HG02763 (cell line): ENCODE measurements at regions not wholly inside any gene's neighbourhood (a gene's known extent, or its start where the extent isn't known, plus 50 kb on each side); places are given as distances from the start of the nearest gene placed in this dataset.
"Not testable (repeated sequence)": the region's sequence is repeated elsewhere in the genome, so short reads cannot be mapped to it uniquely, and the experiment has no call there.

Experiments used
- ATAC-seq: cut with Tn5 transposase; IDR thresholded peaks from one replicate; pipeline ENCODE4 v1.9.1; 2021; ENCODE audit warnings: mild to moderate bottlenecking, moderate library complexity; ENCODE audit not compliant: unreplicated experiment

GRCh38 chr16:60304066-60304465 lies 1570.0 kb upstream of the GOT2 start:
- ATAC-seq, result no peak

GRCh38 chr16:60302676-60303075 lies 1568.6 kb upstream of the GOT2 start:
- no peak for ATAC-seq

- ATAC-seq, result no peak
These were observed 1568.1 kb upstream of the GOT2 start for GRCh38 chr16:60302261-60302660.

GRCh38 chr16:60299241-60299776 lies 1565.2 kb upstream of the GOT2 start:
- no peak for ATAC-seq

GRCh38 chr16:60295451-60295850 lies 1561.3 kb upstream of the GOT2 start:
- no peak for ATAC-seq

GRCh38 chr16:60285794-60286193 lies 1551.7 kb upstream of the GOT2 start:
- ATAC-seq, result no peak

- no peak for ATAC-seq
These were observed 1545.0 kb upstream of the GOT2 start for GRCh38 chr16:60279061-60279665.

- no peak for ATAC-seq
These were observed 1540.4 kb upstream of the GOT2 start for GRCh38 chr16:60274431-60275019.

- no peak for ATAC-seq
These were observed 1537.7 kb upstream of the GOT2 start for GRCh38 chr16:60271781-60272180.

GRCh38 chr16:60271025-60271771 lies 1537.1 kb upstream of the GOT2 start:
- no peak for ATAC-seq

GRCh38 chr16:60261425-60261824 lies 1527.3 kb upstream of the GOT2 start:
- no peak for ATAC-seq

GRCh38 chr16:60259956-60260355 lies 1525.8 kb upstream of the GOT2 start:
- no peak for ATAC-seq

GRCh38 chr16:60246086-60246485 lies 1512.0 kb upstream of the GOT2 start:
- no peak for ATAC-seq

- ATAC-seq, result no peak
These were observed 1507.6 kb upstream of the GOT2 start for GRCh38 chr16:60241671-60242070.

GRCh38 chr16:60230666-60231065 lies 1496.5 kb upstream of the GOT2 start:
- ATAC-seq, result no peak

- no peak for ATAC-seq
These were observed 1491.4 kb upstream of the GOT2 start for GRCh38 chr16:60225541-60225940.

- no peak for ATAC-seq
These were observed 1483.7 kb upstream of the GOT2 start for GRCh38 chr16:60217787-60218186.

- no peak for ATAC-seq
These were observed 1480.2 kb upstream of the GOT2 start for GRCh38 chr16:60214311-60214710.

- no peak for ATAC-seq
These were observed 1472.4 kb upstream of the GOT2 start for GRCh38 chr16:60206516-60206915.

- ATAC-seq, result no peak
These were observed 1470.1 kb upstream of the GOT2 start for GRCh38 chr16:60204181-60204580.

- no peak for ATAC-seq
These were observed 1469.5 kb upstream of the GOT2 start for GRCh38 chr16:60203525-60204124.

GRCh38 chr16:60200729-60201128 lies 1466.6 kb upstream of the GOT2 start:
- not testable (repeated sequence) for ATAC-seq
